Activated naive CD8-positive, alpha-beta T cell treated with anti-CD3 and anti-CD28 coated beads, Interleukin-2, amount 10 ng/mL, durations not matched to agents 7 days and 5 days (primary cell): ENCODE measurements at regions not wholly inside any gene's neighbourhood (a gene's known extent, or its start where the extent isn't known, plus 50 kb on each side); places are given as distances from the start of the nearest gene placed in this dataset.

Experiments
- ATAC-seq: fragments of 150-1000 bp; cut with Tn5 transposase; one replicate; pipeline ENCODE4 v1.10.0; 2021; ENCODE audit warnings: low read depth, moderate library complexity
- POLR2A ChIA-PET: fragments of 350-600 bp; sonication (Branson Sonifier 250); formaldehyde crosslinking; loops from one replicate; lab custom pipeline; 2021; ENCODE audit warnings: antibody characterized with exemption; lab: Charles Lee
- DNase-seq: peaks from one replicate; pipeline ENCODE4 v3.0.0; 2021
- H3K27ac Mint-ChIP-seq: one replicate; pipeline ENCODE4 v1.8.0; 2022; ENCODE audit warnings: mild to moderate bottlenecking, mixed read lengths
- H3K27me3 Mint-ChIP-seq: one replicate; pipeline ENCODE4 v1.8.0; 2022; ENCODE audit warnings: mild to moderate bottlenecking, moderate library complexity, mixed read lengths
- H3K36me3 Mint-ChIP-seq: one replicate; pipeline ENCODE4 v1.8.0; 2021; ENCODE audit warnings: mild to moderate bottlenecking, mixed read lengths
- H3K4me1 Mint-ChIP-seq: one replicate; pipeline ENCODE4 v1.8.0; 2021; ENCODE audit warnings: mixed read lengths
- H3K4me3 Mint-ChIP-seq: one replicate; pipeline ENCODE4 v1.8.0; 2022; ENCODE audit warnings: mild to moderate bottlenecking, moderate library complexity, mixed read lengths
- H3K9me3 Mint-ChIP-seq: one replicate; pipeline ENCODE4 v1.8.0; 2021; ENCODE audit warnings: mixed read lengths

DNA sequence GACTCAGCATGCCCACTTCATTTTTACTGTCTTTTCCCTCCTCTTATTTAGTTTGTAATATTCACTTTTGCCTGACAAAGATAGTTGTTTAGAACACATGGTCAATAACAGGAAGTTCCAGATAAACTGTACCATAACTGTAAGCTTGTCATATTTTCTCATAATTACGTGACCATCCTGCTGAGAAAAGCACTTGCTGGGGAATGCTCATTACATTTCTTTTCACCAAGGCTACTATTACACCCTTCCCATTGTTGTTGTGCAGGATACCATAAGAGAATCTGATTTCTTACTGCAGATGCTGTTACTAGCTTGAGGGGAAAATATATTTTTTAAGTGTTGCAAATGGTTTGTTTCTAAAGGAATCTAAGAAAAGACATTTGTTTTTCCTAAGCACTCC is 111.7 kb upstream of the SLITRK6 start:
- no peaks in the 10 kb centered on the region for H3K27me3 Mint-ChIP-seq
- H3K36me3 Mint-ChIP-seq = no peaks in the 10 kb centered on the region
- peaks cover 7% of the 10 kb centered on the region for H3K9me3 Mint-ChIP-seq
- H3K27ac Mint-ChIP-seq = no peak overlapping the region
- DNase-seq (no peak), ATAC-seq (no peak)
- POLR2A ChIA-PET = no interaction called here
- no peak overlapping the region for H3K4me3 Mint-ChIP-seq
- no peaks in the 10 kb centered on the region for H3K4me1 Mint-ChIP-seq

DNA sequence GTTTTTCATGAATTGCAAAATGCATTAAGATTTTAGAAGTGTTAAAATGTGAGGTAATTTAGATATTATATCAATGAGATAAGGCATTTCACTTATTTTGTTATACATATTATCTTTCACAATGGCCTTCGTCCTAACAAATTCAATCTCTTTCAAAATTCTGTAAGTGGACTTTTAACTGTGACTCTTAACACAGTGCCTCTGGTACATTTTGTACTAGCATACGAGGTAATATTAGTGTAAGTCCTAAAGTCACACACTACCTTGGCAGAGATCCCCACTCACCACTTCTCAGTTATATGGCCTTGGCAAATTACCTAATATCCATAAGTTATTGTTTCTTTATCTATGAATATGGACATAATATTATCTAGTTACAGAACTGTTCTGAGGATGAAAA is 101.3 kb upstream of the SLITRK6 start:
- Mint-ChIP-seq H3K27me3 (no peaks in the 10 kb centered on the region), H3K27ac (no peak overlapping the region), H3K36me3 (no peaks in the 10 kb centered on the region), H3K4me1 (no peaks in the 10 kb centered on the region), H3K9me3 (peaks cover 5% of the 10 kb centered on the region), H3K4me3 (no peak overlapping the region)
- no peak for DNase-seq
- no peak for ATAC-seq
- POLR2A ChIA-PET = no interaction called here

DNA sequence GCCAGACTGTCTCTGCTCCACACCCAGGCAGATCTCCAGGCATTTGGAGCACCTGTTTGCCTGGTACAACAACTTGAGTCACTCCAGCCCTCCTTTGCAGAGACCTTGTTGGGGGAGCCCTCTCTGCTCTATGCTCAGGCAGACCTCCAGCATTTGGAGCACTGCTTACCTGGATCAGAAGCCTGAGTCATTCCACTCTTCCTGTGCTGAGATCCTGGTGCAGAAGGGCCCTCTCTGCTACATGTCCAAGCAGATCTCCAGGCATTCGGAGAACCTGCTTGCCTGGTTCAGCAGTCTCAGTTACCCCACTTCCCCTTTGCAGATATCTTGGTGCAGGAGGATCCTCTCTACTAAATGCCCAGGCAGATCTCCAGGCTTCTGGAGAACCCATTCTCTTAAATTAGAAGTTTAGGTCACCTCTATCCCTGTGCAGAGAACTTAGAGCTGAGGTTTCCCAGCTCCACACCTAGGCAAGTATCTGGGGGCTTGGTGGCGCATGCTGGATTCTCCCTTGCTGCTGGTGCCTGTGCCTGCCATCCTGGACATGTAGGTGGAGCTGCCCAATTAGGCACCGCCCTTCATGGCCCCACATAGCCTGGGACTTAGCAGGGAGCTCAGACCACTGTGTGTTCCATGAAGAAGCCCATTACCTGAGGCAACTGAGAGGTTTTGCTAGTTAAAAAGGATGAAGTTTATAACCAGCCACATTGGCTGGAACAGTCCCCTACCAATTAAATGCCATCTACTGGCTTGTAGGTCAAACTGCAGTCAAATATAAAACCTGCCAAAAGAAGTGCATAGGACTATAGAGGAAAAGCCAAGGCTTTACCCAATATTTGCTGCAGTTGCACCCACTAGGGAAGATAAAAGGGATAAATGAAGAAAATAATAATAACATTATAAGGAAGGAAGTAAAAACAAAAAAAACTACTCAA is 97.6 kb upstream of the SLITRK6 start:
- no peak for ATAC-seq
- POLR2A ChIA-PET = no interaction called here
- H3K27ac Mint-ChIP-seq = no peak overlapping the region
- no peaks in the 10 kb centered on the region for H3K27me3 Mint-ChIP-seq
- no peak for DNase-seq
- H3K9me3 Mint-ChIP-seq = peaks cover 3% of the 10 kb centered on the region
- no peak overlapping the region for H3K4me3 Mint-ChIP-seq
- no peaks in the 10 kb centered on the region for H3K4me1 Mint-ChIP-seq
- H3K36me3 Mint-ChIP-seq = no peaks in the 10 kb centered on the region

DNA sequence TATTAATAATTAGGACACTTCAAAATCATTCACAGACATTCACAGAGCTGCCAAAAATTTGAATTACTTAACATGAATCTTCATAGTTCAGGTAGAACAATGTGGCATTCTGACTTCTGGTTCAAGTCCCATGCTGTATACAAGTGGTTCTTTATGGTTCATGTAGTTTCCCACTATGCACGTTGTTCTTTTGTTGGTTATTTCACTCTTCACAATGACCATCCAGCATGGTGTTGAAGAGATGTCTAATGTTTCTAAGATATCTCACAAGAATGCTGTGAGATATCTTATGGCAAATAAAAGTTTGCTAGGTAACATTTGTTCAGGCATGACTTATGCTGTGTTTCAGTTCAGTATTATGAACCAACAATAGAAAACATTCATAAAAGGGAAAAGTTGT is 88.2 kb upstream of the SLITRK6 start:
- Mint-ChIP-seq H3K4me3 (no peak overlapping the region), H3K27me3 (no peaks in the 10 kb centered on the region), H3K9me3 (no peaks in the 10 kb centered on the region), H3K36me3 (no peaks in the 10 kb centered on the region), H3K27ac (no peak overlapping the region), H3K4me1 (no peaks in the 10 kb centered on the region)
- DNase-seq = no peak
- POLR2A ChIA-PET = no interaction called here
- no peak for ATAC-seq

DNA sequence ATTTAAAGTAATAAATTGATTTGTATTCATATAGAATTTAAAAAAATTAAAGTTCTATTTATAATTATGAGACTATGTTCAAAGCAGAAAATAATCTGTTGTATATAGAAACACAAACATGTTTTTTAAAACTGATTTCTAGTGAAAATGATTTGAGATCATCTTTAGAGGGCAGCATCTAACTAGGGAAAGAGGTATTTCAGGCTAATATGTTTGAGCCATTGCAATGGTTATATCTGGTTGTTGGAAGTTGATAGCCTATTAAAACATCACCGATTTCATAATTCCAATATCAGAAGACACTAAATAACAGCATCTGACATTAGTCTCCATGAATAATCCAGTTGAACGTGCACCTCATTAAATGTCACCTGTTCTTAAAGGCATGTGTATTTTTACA is 79.8 kb upstream of the SLITRK6 start:
- Mint-ChIP-seq H3K4me1 (no peaks in the 10 kb centered on the region), H3K4me3 (no peak overlapping the region), H3K9me3 (peaks cover 1% of the 10 kb centered on the region), H3K27me3 (no peaks in the 10 kb centered on the region), H3K27ac (no peak overlapping the region), H3K36me3 (no peaks in the 10 kb centered on the region)
- no peak for ATAC-seq
- DNase-seq = no peak
- POLR2A ChIA-PET = no interaction called here

DNA sequence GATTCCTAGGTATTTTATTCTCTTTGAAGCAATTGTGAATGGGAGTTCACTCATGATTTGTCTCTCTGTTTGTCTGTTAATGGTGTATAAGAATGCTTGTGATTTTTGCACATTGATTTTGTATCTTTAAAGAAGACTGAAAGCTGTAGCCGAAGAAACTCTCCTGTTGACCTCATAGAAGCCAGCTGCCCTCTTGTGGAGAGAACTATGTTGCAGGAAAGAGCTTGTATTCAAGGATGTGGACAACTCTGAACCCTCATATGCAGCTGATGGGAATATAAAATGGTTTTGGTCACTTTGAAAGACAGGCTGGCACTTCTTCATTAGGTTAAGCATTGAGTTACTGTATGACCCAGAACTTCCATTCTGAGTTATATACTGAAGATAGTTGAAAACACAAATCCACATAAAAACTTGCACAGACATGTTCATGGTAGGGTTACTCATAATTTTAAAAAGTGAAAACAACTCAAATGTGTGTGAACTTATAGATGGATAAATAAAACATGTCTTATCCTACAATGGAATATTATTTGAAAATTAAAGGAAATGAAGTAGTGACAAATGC is 65.8 kb upstream of the SLITRK6 start:
- ATAC-seq (no peak), DNase-seq (no peak)
- H3K27ac Mint-ChIP-seq = no peak overlapping the region
- H3K27me3 Mint-ChIP-seq = no peaks in the 10 kb centered on the region
- POLR2A ChIA-PET = no interaction called here
- peaks cover 1% of the 10 kb centered on the region for H3K9me3 Mint-ChIP-seq
- no peaks in the 10 kb centered on the region for H3K36me3 Mint-ChIP-seq
- H3K4me1 Mint-ChIP-seq = no peaks in the 10 kb centered on the region
- H3K4me3 Mint-ChIP-seq = no peak overlapping the region

DNA sequence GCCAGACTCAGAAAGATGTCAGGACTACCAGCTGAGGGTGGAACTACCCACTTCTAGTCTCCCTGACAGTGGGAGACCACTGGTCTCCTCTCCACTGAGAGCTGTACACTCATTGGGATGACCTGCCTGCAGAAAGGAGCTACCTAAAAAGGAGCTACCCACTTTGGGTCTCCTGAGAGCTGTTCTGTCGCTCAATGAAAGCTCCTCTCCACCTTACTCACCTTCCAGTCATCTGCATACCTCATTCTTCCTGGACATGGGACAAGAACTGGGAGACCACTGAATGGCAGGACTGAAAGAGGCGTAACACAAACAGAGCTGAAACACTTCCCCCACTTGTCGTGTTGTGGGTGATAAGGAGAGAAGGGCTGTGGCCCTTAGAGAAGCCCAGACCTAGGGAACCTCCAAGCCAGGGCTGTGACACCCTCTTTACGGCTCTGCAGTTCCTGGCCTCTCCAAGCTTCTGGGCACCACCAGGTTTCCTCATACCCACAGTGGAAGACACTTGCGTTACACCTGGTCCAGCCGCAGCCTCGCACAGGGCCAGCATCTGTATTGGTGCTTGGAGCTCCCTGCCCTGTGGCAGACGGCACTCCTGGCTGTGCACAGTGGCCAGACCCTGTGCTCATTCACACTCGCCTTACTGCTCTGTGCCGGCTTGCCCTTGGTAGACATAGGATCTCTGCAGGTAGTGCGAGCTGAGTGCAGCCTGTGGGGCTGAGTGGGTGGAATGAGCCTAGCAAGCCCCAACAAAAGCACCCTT is 54.9 kb upstream of the SLITRK6 start:
- Mint-ChIP-seq H3K9me3 (peaks cover 7% of the 10 kb centered on the region), H3K27me3 (no peaks in the 10 kb centered on the region), H3K36me3 (no peaks in the 10 kb centered on the region), H3K27ac (no peak overlapping the region), H3K4me3 (no peak overlapping the region), H3K4me1 (no peaks in the 10 kb centered on the region)
- ATAC-seq (no peak), DNase-seq (no peak)
- POLR2A ChIA-PET = no interaction called here

DNA sequence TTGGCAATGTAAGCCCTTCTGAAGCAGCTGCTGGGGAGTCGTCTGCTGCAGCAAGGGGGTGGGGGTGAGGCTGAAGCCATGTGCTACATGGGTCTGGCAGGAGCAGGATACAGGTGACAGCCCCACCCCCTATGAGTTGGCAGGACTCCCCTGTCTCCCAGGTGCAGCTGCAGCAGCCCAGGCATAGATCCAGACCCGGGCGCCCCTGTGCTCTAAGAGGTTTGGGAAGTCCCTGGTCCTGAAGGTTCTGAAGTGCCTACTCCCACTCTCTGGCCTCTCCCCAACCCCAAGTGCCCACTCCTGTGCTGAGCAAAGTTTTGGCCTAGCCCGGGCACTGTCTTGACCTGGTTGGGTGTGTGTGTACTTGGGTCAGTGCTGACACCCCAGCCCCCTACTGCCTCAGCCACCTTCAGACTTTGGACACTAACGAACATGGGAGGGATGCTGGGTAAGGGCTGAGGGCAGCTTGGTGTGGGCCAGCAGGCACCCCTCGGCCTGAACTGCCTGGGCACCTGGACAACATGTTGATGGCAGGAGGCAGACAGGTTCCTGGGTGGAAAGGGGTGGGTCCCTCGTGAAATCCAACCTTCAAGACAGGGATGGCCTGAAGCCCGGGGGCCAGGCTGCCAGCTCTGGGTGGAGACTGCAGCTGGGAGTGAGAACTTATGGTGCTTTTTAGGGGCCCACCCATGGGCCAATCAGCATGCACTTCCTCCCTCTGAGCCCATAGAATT is 54.1 kb upstream of the SLITRK6 start:
- H3K9me3 Mint-ChIP-seq = peaks cover 7% of the 10 kb centered on the region
- no peak overlapping the region for H3K4me3 Mint-ChIP-seq
- H3K36me3 Mint-ChIP-seq = no peaks in the 10 kb centered on the region
- no peak for DNase-seq
- POLR2A ChIA-PET = no interaction called here
- H3K27me3 Mint-ChIP-seq = no peaks in the 10 kb centered on the region
- no peak overlapping the region for H3K27ac Mint-ChIP-seq
- no peaks in the 10 kb centered on the region for H3K4me1 Mint-ChIP-seq
- ATAC-seq = no peak
